HCT116 (cell line): ENCODE measurements at regions not wholly inside any gene's neighbourhood (a gene's known extent, or its start where the extent isn't known, plus 50 kb on each side); places are given as distances from the start of the nearest gene placed in this dataset.

ENCODE experiments used
- ATAC-seq: fragments of 200-7000 bp; cut with Tn5 transposase; 2 replicates; pipeline ENCODE4 v1.9.1; 2020; ENCODE audit warnings: mild to moderate bottlenecking, moderate library complexity
- BruUV-seq: library from RNA; stranded (reverse); fragments of 400-500 nt; replicated peaks from 2 replicates; lab custom pipeline; 2021; lab: Mats Ljungman, UMichigan
- CTCF ChIA-PET: fragments of 300-600 bp; sonication (Branson Sonifier 250); formaldehyde crosslinking; loops from one replicate; lab custom pipeline; 2021; ENCODE audit warnings: antibody characterized with exemption; lab: Charles Lee
- POLR2A ChIA-PET: fragments of 300-600, 350-600 bp; sonication (Branson Sonifier 250); formaldehyde crosslinking; loops from one replicate; lab custom pipeline; 2021; ENCODE audit warnings: antibody characterized with exemption; lab: Charles Lee
- RAD21 ChIA-PET, 2 experiments: fragments of 300-600 bp; sonication (Branson Sonifier 250); formaldehyde crosslinking; loops; one replicate each; lab custom pipeline; 2023; ENCODE audit warnings: low total read pairs in 2 of 2; ENCODE audit not compliant: uncharacterized antibody in 2 of 2, unreplicated experiment in 2 of 2, low non-redundant PET in 1 of 2; lab: Charles Lee
- DNase-seq: peaks from one replicate; pipeline ENCODE4 v3.0.0-alpha.2; 2010; ENCODE audit warnings: low read depth, low spot score
- H2AFZ ChIP-seq: fragments of 200-600 bp; shearing (Covaris generic), sonication (generic); 2 replicates; pipeline ENCODE4 v1.6.1; 2017; ENCODE audit warnings: low read depth, mixed run types, mixed read lengths, antibody characterized with exemption, low read length; ENCODE audit not compliant: poor library complexity, severe bottlenecking
- H3K27ac ChIP-seq: 2 replicates; pipeline ENCODE4 v1.5.1; 2012; ENCODE audit warnings: low read depth, low read length
- H3K27me3 ChIP-seq: fragments of 200-600 bp; sonication (generic); 2 replicates; pipeline ENCODE4 v1.6.1; 2016; ENCODE audit warnings: mixed run types, low read length, mixed read lengths; ENCODE audit not compliant: insufficient read depth
- H3K36me3 ChIP-seq, 2 experiments: fragments of 200-500 bp in 1 of 2; fragments of 200-600 bp in 1 of 2; sonication (Bioruptor generic) in 1 of 2; sonication (generic) in 1 of 2; 2 replicates each; pipeline versions ENCODE4 v1.5.1 to v1.6.1; 2014 to 2016; ENCODE audit warnings: low read length in 2 of 2, inconsistent platforms in 1 of 2, mixed read lengths in 1 of 2, mixed run types in 1 of 2; ENCODE audit not compliant: insufficient read depth in 2 of 2, control insufficient read depth in 1 of 2
- H3K4me1 ChIP-seq, 2 experiments: fragments of 200-600 bp in 1 of 2; sonication (generic) in 1 of 2; 2 replicates each; pipeline versions ENCODE4 v1.5.1 to v1.6.1; 2012 to 2017; ENCODE audit warnings: low read length in 2 of 2, inconsistent platforms in 1 of 2, mild to moderate bottlenecking in 1 of 2, mixed read lengths in 1 of 2, mixed run types in 1 of 2, moderate library complexity in 1 of 2; ENCODE audit not compliant: insufficient read depth in 2 of 2, control insufficient read depth in 1 of 2
- H3K4me2 ChIP-seq: fragments of 200-600 bp; sonication (generic); 2 replicates; pipeline ENCODE4 v1.6.1; 2017; ENCODE audit warnings: mixed run types, low read length, mixed read lengths
- H3K4me3 ChIP-seq, 2 experiments: fragments of 200-600 bp in 1 of 2; sonication (generic) in 1 of 2; replicated peaks in 1 of 2; 2 replicates each; pipeline ENCODE4 v1.5.1; 2011 to 2016; ENCODE audit warnings: low read length in 2 of 2, control low read depth in 1 of 2, low read depth in 1 of 2, mild to moderate bottlenecking in 1 of 2, mixed read lengths in 1 of 2, mixed run types in 1 of 2
- H3K79me2 ChIP-seq: fragments of 200-600 bp; sonication (generic); 2 replicates; pipeline ENCODE4 v1.6.1; 2017; ENCODE audit warnings: mild to moderate bottlenecking, mixed run types, low read length, moderate library complexity, mixed read lengths; ENCODE audit not compliant: insufficient read depth
- H3K9ac ChIP-seq: fragments of 200-600 bp; sonication (generic); 2 replicates; pipeline ENCODE4 v1.6.1; 2016; ENCODE audit warnings: low read length, mixed read lengths
- H3K9me2 ChIP-seq: fragments of 200-600 bp; sonication (generic), shearing (Covaris generic); 2 replicates; pipeline ENCODE4 v1.6.1; 2017; ENCODE audit warnings: mixed run types, mild to moderate bottlenecking, moderate library complexity; ENCODE audit not compliant: insufficient read depth
- H3K9me3 ChIP-seq, 2 experiments: fragments of 200-500 bp in 1 of 2; fragments of 200-600 bp in 1 of 2; sonication (Bioruptor generic) in 1 of 2; sonication (generic) in 1 of 2; 2 replicates each; pipeline ENCODE4 v1.6.1; 2014 to 2017; ENCODE audit warnings: low read length in 2 of 2, mixed read lengths in 2 of 2, inconsistent platforms in 1 of 2, low read depth in 1 of 2, mild to moderate bottlenecking in 1 of 2, mixed run types in 1 of 2, moderate library complexity in 1 of 2; ENCODE audit not compliant: control insufficient read depth in 1 of 2, insufficient read depth in 1 of 2
- H4K20me1 ChIP-seq: fragments of 200-600 bp; sonication (generic), shearing (Covaris generic); 2 replicates; pipeline ENCODE4 v1.6.1; 2017; ENCODE audit warnings: mixed run types, mild to moderate bottlenecking, moderate library complexity; ENCODE audit not compliant: insufficient read depth
- CBX3 ChIP-seq: IDR thresholded peaks from 2 replicates; pipeline ENCODE4 v1.6.1; 2012; ENCODE audit warnings: low read depth
- CEBPB ChIP-seq: IDR thresholded peaks from 2 replicates; pipeline ENCODE4 v1.6.1; 2012; ENCODE audit warnings: low read depth
- EGR1 ChIP-seq: IDR thresholded peaks from 2 replicates; pipeline ENCODE4 v1.6.1; 2012; ENCODE audit warnings: low read depth
- EZH2 ChIP-seq: fragments of 200-600 bp; sonication (generic); IDR thresholded peaks from 2 replicates; pipeline ENCODE4 v1.6.1; 2017; ENCODE audit warnings: antibody characterized with exemption, mixed run types
- FOSL1 ChIP-seq: IDR thresholded peaks from 2 replicates; pipeline ENCODE4 v1.6.1; 2012; ENCODE audit warnings: low read depth
- JUND ChIP-seq: IDR thresholded peaks from 2 replicates; pipeline ENCODE4 v1.6.1; 2012
- POLR2AphosphoS5 ChIP-seq: IDR thresholded peaks from 2 replicates; pipeline ENCODE4 v1.6.1; 2011; ENCODE audit warnings: mild to moderate bottlenecking, low read depth, low read length, moderate library complexity
- SRF ChIP-seq: IDR thresholded peaks from 2 replicates; pipeline ENCODE4 v1.6.1; 2012; ENCODE audit warnings: low read depth
- TCF7L2 ChIP-seq: IDR thresholded peaks from 2 replicates; pipeline ENCODE4 v1.7.0; 2011; ENCODE audit warnings: borderline replicate concordance, inconsistent platforms; ENCODE audit not compliant: insufficient read depth, insufficient read length; ENCODE audit errors: extremely low read depth
- intact Hi-C: fragments of 100-400 bp; cut with micrococcal nuclease; formaldehyde crosslinking; loops from 2 replicates; pipeline ENCODE4 v1.10.0; 2022
- TF ChIP-seq, protein P1 (sequence below): IDR thresholded peaks from 2 replicates; pipeline ENCODE4 v1.6.1; 2012
- TF ChIP-seq, protein P2 (sequence below): IDR thresholded peaks from 2 replicates; pipeline ENCODE4 v1.6.1; 2012; ENCODE audit warnings: low read depth

DNA sequence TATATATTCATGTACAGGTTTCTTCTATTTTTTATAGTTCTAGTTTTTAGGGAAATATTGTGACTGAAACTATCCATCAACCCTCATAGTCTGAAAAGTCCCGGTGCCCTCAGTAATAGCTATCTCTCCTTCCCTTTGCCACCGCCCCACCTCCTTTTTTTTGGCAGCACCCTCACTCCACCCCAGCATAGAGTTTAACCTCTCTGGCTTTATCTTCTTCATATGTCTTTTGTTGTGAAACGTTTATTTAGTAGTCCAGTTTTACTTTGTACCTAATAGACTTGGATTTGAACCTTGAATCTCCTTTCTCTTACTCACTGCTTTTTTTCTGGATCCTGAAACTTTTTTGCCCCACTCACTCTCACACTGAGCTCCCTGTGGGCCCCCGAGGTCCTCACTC, 109.5 kb downstream of the BBS10 start:
- intact Hi-C loops = no loop called here
- Histone ChIP-seq H3K4me1 (peaks cover 7 to 16% of the 10 kb centered on the region in 2 experiments; a peak in 3 of 4 replicates), H2AFZ (no peak overlapping the region), H3K9me2 (no peaks in the 10 kb centered on the region), H3K27me3 (no peaks in the 10 kb centered on the region), H3K4me3 (no peak overlapping the region), H3K9me3 (no peaks in the 10 kb centered on the region), H3K9ac (no peak overlapping the region), H3K4me2 (no peak overlapping the region), H3K79me2 (no peaks in the 10 kb centered on the region), H3K36me3 (no peaks in the 10 kb centered on the region), H3K27ac (no peak overlapping the region), H4K20me1 (no peaks in the 10 kb centered on the region)
- no TSS peak for BruUV-seq
- TF ChIP-seq, protein P1, sequence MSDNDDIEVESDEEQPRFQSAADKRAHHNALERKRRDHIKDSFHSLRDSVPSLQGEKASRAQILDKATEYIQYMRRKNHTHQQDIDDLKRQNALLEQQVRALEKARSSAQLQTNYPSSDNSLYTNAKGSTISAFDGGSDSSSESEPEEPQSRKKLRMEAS = no peak
- TF ChIP-seq CBX3 (no peak), EGR1 (no peak), TCF7L2 (no peak), CEBPB (no peak), SRF (no peak), POLR2AphosphoS5 (no peak), EZH2 (no peak), JUND (no peak), FOSL1 (no peak)
- TF ChIP-seq, protein P2, sequence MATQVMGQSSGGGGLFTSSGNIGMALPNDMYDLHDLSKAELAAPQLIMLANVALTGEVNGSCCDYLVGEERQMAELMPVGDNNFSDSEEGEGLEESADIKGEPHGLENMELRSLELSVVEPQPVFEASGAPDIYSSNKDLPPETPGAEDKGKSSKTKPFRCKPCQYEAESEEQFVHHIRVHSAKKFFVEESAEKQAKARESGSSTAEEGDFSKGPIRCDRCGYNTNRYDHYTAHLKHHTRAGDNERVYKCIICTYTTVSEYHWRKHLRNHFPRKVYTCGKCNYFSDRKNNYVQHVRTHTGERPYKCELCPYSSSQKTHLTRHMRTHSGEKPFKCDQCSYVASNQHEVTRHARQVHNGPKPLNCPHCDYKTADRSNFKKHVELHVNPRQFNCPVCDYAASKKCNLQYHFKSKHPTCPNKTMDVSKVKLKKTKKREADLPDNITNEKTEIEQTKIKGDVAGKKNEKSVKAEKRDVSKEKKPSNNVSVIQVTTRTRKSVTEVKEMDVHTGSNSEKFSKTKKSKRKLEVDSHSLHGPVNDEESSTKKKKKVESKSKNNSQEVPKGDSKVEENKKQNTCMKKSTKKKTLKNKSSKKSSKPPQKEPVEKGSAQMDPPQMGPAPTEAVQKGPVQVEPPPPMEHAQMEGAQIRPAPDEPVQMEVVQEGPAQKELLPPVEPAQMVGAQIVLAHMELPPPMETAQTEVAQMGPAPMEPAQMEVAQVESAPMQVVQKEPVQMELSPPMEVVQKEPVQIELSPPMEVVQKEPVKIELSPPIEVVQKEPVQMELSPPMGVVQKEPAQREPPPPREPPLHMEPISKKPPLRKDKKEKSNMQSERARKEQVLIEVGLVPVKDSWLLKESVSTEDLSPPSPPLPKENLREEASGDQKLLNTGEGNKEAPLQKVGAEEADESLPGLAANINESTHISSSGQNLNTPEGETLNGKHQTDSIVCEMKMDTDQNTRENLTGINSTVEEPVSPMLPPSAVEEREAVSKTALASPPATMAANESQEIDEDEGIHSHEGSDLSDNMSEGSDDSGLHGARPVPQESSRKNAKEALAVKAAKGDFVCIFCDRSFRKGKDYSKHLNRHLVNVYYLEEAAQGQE = no peak
- CTCF ChIA-PET = no interaction called here
- RAD21 ChIA-PET = no interaction called here
- DNase-seq (no peak), ATAC-seq (no peak)
- POLR2A ChIA-PET = no interaction called here
